GM18873 (cell line): ENCODE measurements at regions not wholly inside any gene's neighbourhood (a gene's known extent, or its start where the extent isn't known, plus 50 kb on each side); places are given as distances from the start of the nearest gene placed in this dataset.

Experiments used
- ATAC-seq: cut with Tn5 transposase; IDR thresholded peaks from one replicate; pipeline ENCODE4 v1.9.1; 2021; ENCODE audit warnings: mild to moderate bottlenecking, moderate library complexity, moderate number of reproducible peaks; ENCODE audit not compliant: unreplicated experiment, low FRiP score

DNA sequence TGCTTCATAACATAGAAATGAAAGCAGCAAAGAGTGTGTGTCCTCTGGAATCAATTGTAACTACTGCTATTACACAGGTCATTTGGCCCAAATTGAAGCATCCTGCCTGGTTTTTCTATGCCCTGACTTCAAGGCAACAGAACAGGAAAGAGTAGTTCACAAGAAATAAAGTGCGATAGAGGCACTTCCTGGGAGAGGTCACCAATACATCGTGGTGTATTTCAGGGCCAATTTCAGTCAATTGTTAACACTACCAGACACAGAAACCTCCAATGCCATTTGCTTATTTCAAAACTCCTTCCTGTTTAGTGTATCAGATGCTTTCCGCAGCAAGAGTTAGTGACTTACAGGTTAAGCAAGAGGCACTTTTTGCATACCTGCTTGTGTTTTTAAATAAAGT lies 292.1 kb downstream of the ETAA1 start:
- ATAC-seq = no peak

DNA sequence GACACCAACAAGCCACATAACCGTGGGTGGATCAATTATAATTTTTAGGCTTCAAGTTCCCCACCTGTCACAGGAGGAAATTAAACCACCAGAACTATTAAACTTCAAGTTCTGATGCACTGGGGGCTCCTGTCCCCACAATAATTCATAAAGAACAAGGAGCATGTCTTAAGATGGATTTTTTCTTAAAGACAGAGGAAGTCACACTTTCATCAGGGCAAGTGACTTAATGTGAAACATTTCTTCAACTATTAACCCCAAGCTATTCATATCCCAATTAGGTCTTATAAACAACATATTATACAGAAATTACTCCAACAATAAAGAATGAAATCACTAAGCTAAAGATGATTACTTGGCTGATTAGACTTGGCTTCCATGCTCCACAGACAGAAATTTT lies 292.5 kb downstream of the ETAA1 start:
- ATAC-seq = no peak

DNA sequence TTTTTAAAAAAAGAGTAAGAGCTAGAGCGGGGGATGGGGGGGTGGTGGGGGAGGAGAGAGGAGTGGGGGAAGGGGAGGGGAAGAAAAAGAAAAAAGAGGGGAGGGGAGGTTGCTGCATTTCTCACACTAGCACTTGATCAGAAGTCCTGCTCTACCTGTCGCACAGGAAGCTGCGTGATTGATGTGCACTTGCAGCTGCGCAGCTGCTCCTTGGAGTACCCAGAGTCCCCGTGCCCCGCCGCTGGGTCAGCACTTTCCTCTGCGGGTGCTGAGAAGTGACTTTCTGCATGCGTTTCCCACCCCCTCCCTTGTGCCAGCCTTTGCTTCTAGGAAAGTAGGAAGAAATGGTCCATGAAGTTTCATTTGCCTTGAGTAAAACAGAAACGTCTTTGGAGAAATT lies 297.3 kb downstream of the ETAA1 start:
- no peak for ATAC-seq

DNA sequence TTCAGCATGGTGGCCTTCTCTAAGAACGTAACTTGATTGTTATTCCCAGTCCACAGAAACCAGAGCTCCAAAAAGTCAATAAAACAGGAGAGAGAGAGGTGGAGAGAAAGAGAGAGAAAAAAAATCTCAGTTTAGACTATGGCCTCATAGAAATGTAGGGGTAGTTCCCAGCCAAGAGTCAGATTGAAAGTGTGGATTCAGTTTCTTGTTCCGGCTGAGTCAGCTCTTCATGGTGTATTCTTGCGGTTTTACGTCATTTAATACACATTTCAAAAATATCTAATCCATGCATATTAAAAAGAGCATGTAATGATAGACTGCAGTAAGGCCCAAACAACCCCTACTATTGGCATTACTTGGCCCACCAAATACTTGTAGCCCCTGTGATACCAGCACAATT lies 303.9 kb downstream of the ETAA1 start:
- ATAC-seq = no peak

DNA sequence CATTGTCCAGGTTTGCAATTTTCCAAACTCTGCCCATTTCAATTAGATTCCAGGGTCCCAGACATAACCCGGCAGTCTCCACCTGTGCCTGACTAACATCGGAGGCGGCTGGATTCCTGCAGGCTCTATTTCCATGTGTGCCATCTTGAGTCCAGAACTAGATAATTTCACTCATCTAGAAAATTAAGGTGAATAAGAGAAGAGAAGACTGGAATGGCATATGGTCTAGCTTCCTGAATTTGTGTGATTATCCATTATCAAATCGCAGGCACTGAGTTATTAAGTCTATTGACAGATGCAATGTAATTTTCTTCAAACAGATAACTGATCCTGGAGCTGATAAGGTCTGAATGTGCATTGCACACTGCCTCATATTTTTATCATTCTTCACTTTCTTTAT lies 305.2 kb downstream of the ETAA1 start:
- no peak for ATAC-seq

DNA sequence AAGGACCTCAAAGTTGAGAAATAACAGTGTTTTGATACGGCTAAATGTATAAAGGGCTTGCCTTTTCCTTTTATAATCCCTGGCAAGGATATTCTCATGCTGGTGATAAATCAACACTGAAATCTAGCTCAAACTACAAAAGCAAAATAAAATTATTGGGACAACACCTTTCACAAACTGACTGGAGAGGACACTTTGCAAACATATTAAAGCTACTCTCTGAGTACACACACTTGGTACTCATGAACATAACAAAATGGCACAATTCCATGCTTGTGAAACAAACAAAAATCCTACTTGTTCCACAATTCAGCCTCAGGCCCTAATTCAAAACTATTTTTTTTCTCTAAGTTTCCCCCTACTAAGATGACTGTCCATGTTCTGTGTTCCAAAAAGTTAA lies 305.8 kb downstream of the ETAA1 start:
- no peak for ATAC-seq

DNA sequence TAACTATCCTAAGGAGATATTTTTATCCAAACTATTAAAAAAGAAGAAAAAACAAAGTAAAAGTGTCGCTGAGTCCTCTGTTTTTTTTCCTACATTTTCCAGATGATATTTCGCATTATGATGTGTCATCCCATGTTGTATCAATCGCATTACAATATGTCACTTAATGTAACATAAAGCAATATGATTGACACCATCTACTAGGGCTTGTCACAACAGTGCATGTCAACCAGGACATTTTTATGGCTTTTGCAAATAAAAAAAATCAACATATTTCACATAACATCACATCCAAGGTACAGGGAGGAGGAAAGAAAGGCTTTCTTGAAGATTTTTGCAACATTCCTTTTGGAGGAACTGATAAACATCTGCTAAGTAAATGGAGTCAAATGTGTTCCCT lies 308.9 kb downstream of the ETAA1 start:
- no peak for ATAC-seq

DNA sequence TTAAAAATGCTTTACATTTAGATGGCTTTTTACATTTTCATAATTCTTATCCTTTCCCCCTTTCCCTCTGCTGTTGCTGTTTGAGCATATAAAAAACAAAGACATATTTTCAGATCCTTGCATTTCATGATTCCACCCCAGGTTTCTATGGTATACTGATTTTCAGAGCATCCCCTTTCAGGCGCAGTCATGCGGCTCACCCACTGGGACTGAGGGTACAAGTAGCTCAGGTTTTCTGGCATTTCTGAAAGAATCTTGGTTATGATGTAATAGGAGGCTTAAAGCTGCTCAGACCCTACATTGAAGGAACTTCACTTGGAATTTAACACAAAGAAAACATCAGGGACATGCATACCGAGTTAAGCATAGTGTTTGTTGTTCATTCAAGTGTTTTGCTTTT lies 310.8 kb downstream of the ETAA1 start:
- ATAC-seq = no peak

DNA sequence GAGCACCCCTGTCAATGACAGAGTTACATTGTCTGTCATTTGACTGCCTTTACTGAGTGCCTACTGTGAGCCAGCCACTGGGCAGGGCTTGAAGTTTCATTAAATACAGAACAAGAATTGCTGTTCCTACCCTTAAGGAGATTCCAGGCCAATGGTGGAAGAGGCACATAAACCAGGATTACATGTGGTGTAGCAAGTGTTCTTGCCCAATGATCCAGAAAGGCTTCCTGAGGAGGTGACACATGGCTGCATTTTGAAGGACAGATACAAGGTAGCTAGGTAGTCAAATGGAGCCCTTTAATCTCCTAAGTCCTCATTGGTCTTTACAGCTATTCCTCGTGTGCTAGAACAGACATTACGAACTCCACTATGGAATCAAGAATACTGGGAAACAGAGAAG lies 312.7 kb downstream of the ETAA1 start:
- no peak for ATAC-seq

DNA sequence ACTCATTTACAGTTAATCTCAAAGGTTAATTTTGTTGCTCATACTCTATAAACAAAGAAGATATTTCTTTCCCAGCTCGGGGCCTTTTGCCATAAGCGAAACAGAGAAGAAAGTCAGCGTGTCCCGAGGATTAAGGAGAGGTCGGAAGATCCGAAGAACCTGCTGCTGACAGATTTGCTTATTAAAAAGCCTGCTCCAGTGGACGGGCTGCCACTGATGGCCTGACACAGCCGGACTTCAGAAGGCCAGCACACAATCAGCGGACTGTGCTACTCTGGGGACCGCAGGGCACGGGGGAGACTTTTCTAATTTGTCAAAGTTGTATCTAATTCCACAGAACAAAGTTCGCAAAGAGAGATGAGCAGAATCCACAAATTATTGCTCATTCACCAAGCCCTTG lies 315.4 kb downstream of the ETAA1 start:
- no peak for ATAC-seq

DNA sequence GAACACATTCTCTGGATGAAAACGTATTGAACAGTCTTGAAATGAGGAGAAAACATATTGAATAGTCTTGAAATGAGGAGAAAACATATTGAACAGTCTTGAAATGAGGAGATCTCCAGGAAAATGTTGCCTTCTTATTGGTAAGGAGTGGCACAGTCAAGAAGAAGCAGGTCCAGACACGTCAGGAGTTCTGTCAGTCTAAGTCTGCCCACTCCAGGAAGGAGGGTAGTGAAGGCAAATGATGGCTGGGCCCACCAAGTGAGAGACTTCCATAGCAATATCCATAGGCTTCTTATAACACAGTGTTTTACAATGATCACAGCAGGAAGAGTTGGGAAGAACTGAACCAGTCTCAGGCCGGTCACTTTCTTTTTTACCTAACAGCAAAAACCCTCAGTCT lies 316.2 kb downstream of the ETAA1 start:
- no peak for ATAC-seq

DNA sequence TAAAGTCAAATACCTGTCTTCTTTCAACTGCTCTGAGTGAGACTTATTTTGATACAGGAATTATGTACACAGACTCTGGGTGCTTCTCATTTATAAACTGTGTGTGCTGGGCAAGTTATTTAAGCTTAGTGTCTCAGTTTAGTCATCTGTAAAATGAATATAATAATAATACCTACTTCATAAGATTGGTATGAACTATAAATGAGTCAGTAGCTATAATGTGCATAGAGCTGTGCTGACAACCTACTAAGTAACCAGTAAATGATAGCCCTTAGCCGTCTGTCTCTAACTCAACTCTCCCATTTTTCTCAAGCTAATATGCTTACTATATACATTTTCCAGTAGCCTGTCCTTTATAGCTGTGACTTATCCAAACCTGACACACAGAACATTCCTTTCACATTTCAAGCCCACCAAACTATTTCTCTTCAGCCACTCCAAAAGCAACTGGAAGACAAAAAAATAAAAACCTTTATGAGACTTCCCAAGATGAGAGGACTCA lies 319.8 kb downstream of the ETAA1 start:
- ATAC-seq = no peak

DNA sequence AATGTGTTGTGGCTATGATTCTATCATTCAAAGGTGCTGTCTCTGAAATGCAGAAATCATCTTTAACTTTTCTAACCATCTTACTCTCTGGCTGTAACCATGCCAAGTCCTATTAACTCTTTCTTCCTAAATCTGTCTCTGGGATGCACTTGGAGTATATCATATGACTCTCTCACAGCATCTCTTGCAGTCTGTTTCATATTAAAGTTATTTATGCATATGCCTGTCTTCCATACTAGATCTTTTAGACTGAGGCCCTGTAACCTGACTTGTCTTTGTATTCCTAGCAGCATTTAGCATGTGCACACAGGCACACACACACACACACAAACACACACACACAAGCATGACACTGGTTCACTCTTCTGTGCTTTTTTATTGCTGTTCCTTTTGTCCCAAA lies 320.6 kb downstream of the ETAA1 start:
- no peak for ATAC-seq

DNA sequence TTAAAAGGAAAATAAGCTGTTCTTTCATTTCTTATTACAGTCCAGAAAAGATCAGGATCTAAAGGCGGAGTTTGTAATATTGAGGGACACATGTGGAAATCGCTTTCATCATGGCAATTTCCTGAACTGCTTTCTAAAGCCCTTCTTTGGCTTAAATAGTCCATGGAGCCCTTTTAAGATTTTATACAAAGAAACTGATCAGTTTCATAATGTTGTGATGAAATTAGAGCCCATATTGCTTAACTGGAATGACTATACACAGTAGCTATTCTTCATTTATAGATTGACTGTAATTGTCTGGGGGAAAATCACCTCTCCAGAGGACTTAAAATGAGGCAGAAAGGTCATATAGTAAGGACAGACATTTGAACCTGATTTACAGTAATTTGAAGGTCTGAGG lies 322.2 kb downstream of the ETAA1 start:
- no peak for ATAC-seq

DNA sequence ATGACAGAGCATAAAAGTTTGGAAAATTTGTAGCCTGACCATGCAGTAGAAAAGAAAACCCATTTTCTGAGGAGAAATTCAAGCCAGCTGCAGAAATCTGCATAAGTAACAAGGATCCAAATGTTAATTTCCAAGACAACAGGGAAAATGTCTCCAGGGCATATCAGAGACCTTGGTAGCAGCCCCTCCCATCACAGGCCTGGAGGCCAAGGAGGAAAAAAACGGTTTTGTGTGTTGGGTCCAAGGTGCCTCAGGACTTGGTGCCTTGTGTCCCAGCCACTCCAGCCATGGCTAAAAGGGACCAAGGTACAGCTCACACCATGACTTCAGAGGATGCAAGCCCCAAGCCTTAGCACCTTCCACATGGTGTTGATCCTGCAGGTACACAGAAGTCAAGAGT lies 324.4 kb downstream of the ETAA1 start:
- no peak for ATAC-seq

DNA sequence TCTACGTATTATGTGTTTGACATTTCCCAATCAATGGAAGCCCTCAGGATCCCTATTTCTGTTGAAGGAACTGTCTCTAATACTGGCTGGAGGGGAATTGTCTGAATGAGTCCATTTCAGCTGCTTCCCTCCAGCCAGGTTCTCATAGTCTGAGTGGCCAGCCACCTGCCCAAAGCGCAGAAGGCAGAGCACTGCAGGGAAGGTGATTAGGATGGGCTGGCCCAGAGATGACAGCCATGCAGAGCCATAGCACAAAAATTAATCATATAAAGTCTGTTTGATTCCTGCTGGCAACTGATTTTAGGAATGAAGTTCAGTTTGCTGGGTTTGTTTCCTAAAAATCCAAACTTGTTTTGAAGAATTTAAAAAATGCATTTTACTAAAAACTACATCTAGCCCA lies 327.1 kb downstream of the ETAA1 start:
- no peak for ATAC-seq

DNA sequence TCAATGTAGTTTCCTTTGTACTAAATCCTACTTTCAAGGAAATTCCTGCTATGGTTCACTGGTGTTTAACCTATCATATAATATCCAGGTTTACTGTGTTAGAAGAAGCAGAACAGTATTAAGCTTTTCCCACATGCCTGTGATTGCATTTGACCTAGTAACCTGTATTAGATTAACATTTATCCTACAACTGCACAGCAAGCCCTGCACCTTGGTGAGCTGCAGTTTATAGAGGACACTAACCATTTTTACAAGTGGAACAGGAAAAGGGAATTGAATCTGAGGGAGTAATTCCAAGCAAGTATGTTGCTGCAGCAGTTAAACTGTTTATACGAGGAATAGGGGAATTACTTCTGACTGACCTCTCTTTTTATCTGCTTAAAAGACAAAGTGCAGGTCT lies 328.6 kb downstream of the ETAA1 start:
- no peak for ATAC-seq

DNA sequence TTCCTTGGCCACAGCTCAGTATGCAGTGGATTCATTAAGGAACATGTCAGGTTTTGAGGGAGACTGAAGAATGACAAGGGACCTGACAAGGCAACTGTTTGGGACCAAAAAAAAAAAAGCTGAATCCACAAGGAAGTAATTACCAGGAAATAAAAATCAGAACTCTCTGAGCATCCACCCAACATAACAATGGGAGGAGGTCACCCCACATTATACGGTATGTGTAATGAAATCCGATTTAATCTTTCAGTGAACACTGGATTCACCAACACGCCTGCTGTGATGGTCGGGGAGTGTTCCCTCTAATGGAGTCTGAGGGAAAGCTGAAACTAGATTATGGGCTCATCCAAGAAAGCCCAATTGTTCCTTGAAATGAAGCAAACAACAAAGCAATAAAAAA lies 329.3 kb downstream of the ETAA1 start:
- ATAC-seq = no peak

DNA sequence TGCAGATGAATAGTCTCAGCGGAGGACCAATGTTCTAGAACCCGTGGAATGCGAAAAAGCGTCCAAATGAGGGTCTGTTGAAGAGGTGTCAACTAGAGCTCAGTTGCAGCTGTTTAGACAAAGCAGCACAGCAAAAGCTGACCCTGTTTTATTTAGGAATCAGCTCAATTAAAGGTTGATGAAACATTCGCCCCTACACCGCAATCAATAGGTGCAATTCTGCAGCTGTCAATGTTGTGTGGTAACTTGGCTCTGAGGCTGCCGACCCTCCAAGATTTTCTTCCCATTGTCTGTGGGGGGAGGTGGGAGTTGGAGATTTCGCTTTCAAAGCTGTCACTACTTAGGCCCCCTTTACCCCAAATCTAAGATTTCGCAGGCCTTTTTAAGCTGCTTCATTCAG lies 330.0 kb downstream of the ETAA1 start:
- no peak for ATAC-seq

DNA sequence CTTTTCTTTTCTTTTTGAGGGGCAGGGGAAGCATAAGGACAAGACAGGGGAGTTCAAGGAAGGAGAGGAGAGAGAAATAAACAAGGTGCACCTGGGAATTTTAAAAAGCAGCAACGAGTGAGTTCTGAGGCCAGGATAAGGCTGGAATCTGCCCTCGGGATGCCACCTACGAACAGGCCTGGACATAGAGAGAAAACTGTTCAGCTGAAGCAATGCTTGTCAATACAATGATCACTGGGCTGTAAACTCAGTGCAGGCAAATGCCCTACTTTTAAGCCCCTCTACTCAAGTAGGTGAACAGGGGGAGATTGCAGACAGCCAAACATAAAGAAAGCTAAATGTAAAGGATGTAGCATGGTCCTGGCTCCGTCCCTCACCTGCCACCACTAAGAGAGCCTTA lies 330.5 kb downstream of the ETAA1 start:
- ATAC-seq = no peak

DNA sequence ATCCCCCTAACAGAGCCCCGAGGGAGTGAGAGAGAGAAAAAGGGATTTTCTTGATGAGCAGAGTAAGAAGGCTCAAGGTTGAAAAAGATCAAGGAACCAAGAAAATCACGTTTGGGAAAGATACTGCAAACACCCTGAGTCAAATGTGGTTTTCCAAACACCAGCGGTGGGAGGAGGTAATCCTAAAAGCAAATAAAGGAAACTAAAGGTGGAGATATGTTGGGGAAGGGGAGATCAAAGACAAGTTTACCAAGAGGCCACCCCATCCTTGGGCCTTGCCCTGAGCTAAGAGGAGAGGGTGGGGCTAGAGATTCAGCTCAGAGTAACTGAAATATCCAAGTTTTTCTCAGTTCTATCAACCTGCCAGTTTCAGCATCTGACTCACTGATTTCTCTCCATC lies 332.3 kb downstream of the ETAA1 start:
- ATAC-seq = no peak

DNA sequence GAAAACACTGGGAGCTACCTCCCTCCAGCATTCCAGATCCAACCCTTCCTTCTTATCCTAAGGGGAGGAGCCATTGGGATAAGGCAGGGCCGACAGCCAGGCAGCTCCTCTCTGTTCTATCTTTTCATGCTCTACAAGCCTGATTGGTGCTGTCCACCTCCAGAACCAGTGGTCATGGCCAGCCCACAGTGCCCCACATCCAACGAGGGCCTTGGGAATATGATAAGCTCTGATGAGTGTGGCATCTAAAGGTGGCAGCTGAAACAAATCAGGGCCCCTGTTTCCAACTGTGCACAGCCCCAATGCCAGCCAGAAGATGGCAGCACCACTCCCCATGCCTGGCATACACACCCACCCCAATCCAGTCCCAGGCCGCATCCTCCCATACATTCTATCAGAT lies 329.3 kb downstream of the C1D start:
- ATAC-seq = no peak

DNA sequence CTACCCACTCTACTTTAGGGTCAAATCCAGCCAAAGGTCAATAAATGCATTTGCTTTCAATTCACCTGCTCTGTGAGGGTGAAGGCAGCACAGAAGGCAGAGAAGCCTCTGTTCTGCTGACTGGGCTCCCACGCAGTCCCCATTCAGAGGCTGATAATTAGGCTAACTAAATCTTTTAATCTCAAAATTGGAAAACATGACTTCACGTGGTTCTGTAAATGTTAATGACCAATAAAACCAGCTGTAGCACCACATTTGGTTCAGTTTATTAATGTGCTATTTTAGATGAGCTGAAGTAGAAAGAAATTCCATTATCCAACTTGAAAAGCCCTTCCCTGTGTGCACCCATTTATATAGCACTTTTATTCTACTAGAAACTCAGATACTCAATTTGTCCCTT lies 310.6 kb downstream of the C1D start:
- ATAC-seq = no peak

DNA sequence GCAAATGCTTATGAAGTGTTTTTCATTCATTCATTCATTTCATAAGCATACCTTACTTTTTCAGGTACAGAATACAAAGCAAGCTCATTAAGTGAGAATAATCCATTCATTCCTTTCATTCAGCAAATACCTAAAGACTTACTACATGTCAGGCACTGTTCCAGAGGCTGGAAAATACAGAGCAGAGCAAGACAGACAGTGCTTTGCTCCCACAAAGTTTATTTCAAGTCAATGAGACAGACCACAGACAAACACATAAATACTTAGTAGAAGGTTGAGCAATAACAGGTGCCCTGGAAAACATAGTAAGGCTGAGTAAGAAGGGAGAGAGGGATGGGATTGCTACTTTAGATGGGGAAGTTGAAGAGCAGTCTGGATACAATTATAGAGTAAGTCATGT lies 309.8 kb downstream of the C1D start:
- no peak for ATAC-seq
